ENCODE measurements at regions not wholly inside any gene's neighbourhood (a gene's known extent, or its start where the extent isn't known, plus 50 kb on each side); places are given as distances from the start of the nearest gene placed in this dataset.

DNA sequence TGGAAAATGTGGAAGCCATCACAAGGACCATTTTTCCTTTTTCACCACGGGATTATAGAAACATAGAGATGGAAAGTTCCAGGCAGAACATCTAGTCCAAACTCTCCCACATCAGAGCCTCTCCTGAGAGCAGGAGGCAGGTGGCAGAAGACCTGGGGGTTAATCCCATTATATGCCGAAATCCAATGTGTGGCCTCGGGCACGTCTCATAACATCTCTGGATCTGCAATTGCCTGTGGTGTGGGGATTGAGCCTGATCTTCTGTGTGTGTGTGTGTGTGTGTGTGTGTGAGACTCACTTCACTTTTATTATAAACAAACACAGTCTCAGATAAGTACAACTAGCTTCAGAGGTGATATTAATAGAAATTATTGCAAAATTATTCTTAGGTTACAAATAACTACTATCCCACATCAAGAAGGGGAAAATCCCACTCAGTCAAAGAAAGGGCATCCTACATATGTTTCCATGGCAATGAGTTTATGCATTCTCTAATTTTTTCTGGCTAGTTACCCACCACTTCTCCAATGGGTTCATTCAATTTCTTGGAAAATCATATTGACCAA lies 199.1 kb downstream of the FOXL1 start:
- no peak for DNase-seq

- no peak for DNase-seq
Measured at GRCh38 chr16:86778108-86778745, 199.9 kb downstream of the FOXL1 start.

DNA sequence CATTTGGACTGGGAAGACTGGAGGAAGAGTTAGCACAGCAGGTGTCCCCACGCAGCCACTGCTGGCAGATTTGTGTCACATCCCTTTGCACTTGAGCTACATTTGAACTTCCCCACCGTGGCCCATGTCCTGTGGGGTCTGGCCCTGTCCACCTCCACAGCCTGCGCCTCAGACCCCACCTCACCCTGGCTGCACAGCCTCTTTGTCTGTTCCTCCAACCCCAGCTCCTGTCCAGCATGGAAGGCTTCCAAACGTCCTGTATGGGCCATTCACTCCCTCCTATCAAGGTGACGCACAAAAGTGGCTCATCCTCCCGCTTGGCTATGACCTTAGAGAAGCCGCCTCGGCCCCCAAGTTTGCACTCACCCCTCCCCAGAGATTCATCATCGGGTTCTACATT lies 200.6 kb downstream of the FOXL1 start:
- no peak for DNase-seq

DNA sequence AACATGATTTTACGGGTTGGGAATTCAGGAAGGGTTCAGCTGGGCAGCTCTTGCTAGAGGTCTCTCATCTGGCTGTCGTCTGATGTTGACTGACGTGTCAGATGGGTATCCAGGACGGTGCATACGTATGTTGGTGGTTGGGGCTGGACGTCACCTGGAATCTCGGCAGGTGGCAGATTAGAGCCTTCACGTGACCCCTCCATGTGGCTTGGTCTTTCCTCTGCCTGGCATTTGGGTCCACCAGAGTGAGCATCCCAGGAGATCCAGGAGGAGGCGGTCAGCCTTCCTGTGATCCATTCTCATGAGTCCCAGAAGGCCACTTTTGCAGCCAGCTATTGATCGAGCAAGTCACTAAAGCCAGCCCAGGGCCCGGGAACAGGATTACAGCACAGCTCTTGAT lies 202.7 kb downstream of the FOXL1 start:
- no peak for DNase-seq

GRCh38 chr16:86783636-86784626 lies 205.6 kb downstream of the FOXL1 start:
- DNase-seq, result no peak

GRCh38 chr16:86786338-86786737 lies 208.0 kb downstream of the FOXL1 start:
- DNase-seq, result no peak

GRCh38 chr16:86786994-86787393 lies 208.6 kb downstream of the FOXL1 start:
- DNase-seq, result no peak

- no peak for DNase-seq
Measured at GRCh38 chr16:86787538-86787937, 209.2 kb downstream of the FOXL1 start.

GRCh38 chr16:86789621-86790051 lies 211.3 kb downstream of the FOXL1 start:
- no peak for DNase-seq

DNA sequence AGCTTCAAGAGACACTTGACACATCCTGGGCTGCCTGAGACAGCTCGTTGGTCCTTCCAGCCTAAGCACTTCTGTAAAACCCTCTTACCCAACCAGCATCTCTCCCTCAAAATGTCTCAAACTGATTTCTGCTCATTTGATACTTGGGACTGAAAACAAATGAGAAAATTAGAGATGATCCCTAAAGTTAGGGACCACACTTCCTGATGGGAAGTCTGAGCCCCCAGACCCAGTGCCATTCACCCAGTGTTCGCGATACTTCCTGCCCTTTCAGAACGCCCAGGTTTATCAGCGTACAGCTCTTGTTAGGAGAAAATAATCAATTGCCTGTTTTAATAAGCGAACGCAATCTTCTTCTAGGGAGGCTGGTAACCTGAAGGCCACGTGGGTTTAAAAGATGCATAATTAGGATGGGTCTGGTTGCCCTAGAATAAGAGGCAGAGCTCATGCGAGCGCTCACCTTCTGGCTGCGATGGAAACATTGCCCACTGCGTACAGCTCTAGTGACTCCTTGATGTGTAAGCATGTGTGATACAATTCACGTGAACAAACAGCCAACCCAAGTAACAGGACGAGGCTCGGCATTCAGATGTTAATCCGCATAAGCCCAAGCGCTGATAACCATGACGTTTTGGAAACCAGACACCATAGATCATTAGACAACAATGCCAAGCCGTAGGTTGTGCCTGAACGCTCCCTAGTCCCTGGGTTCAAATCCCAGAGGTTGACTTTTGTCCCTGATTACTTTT lies 213.1 kb downstream of the FOXL1 start:
- DNase-seq, result no peak

- DNase-seq, result no peak
Measured at GRCh38 chr16:86794216-86794864, 216.0 kb downstream of the FOXL1 start.

DNA sequence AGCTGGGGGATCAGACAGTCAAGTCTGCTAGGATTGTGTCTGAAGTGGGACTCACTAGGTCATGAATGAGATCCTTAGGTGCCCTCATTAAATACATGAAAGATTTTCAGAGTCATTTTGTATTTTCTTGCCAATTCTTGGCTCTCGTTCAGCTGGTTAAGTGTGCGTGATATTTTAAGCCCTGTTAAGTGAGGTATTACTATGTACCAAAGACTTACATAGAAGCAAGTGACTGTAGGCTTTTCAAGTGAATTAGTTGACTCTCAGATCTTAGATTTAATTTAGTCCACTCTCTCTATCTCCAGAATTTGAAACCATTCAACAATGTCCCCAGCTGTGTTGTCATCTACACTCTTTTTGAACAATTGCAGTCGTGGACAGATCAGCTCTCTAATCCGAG lies 219.4 kb downstream of the FOXL1 start:
- no peak for DNase-seq

DNA sequence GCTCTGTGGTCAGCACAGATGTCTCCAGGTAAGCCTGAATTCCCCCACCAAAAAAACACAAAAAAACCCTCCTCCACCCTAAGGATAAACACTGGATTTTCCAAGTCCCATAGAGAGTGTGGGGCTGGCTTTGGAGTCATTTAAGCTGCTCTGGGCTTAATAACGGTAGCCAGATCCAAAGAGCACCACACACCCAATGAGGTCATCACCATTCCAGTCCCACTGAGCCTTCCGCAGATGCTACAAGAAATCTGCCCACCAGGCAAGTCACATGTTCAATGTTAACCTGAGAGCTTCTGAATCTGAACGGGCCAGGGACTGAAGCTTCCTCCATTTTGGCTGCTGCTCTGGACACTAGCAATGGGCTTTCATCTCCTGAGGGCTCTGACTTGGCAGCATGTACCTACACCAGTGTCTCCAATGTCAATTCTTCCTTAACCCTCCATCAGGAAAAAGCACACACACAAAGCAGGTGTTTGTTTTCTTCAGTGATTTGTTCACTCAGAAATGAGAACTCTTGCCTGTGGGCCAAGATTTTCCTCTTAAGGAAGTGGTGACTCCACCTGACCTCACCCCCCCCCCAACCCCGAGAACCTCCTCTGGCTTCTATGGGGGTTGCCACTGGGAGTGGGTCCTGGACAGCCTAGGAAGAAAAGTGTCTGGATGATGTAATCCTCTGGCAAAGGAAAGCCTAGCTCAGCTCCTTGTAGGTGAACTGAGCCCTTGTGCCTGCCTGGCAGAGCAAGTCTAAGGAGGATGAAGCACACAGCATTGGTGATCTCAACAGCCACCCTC lies 220.1 kb downstream of the FOXL1 start:
- DNase-seq, result no peak

DNA sequence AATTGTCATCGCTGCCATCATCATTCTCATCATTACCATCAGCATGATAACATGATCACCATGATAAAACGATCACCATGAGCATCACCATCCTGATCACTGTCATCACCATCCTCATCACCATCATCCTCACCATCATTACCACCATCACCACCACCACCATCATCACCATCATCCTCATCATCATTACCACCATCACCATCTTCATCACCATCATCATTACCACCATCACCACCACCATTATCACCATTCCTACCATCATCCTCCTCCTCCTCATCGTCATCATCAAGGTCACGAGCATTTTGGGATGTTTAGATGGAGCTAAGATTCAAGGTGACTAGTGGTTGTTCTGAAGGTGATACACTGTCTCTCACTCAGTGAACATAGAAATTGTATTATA lies 221.0 kb downstream of the FOXL1 start:
- DNase-seq, result no peak

GRCh38 chr16:86800894-86801293 lies 222.5 kb downstream of the FOXL1 start:
- no peak for DNase-seq

- no peak for DNase-seq
Measured at GRCh38 chr16:86802013-86802412, 223.7 kb downstream of the FOXL1 start.

DNA sequence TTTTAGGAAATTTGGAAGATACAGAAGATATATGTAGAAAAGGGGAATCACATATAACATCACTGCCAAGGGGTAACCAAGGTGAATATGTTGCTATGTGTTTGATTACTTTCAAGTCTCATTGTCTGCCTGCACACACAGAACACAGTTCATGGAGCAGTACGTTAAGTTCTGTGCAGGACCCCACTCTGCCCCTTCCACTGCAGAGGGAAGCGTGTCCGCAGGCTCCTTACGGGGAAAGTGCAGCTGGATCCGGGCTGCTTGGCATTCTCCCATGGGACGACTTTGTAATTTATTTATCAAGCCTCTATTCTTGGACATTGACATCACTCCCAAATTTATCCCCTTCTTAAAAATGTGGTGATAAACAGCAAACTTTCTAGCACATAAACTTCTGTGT lies 226.8 kb downstream of the FOXL1 start:
- DNase-seq, result no peak

- DNase-seq, result no peak
Measured at GRCh38 chr16:86806181-86806837, 228.0 kb downstream of the FOXL1 start.

DNA sequence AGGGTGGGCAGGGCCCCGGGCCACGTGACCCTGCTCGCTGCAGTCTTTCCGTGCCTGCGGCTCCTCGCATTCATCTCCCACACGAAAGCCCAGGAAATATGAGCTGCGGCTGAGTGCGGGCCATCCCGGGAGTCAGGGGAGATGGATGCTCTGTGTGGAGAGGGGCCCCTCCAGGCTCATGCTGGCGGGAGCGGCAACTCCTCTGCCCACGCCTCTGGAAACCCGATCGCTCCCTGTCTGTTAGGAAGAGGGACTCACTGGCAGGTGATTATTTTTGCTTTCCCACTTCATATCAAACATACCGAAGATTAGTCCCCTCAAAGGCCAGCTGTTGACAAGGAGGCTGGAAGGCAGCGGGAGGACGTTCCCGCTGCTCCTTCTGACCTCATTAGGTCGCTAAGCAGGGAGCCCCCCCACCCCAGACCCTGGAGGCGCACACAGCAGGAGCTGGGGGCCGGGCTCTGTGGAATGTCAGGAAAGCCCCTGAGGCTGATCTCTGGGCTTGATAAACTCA lies 228.5 kb downstream of the FOXL1 start:
- no peak for DNase-seq

- DNase-seq, result no peak
Measured at GRCh38 chr16:86808863-86809444, 230.6 kb downstream of the FOXL1 start.
